NCI-H774 (cell line): ENCODE measurements at regions not wholly inside any gene's neighbourhood (a gene's known extent, or its start where the extent isn't known, plus 50 kb on each side); places are given as distances from the start of the nearest gene placed in this dataset.

Experiments used
- DNase-seq: peaks from one replicate; lab custom pipeline; 2025; lab: John Stamatoyannopoulos, UW

DNA sequence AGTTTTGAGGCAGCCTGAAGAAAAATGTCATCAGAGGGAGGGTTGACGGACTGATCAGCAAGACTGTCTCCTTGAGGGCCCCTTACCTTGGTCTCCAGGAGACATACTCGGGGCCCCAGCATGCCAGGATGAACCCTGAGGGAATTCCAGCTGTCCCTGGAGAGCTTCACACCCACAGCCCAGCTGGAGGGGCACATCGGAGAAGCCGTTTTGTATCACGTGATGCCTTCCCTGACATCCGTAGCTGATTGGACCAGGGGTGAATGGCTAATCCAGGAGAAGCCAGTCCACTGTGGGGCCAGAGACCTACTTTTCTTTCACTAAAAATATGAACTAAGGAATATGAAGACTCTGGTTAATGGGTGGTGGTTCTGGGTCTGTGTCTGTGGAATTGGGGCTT, 86.0 kb upstream of the TP53I11 start:
- DNase-seq = no peak

DNA sequence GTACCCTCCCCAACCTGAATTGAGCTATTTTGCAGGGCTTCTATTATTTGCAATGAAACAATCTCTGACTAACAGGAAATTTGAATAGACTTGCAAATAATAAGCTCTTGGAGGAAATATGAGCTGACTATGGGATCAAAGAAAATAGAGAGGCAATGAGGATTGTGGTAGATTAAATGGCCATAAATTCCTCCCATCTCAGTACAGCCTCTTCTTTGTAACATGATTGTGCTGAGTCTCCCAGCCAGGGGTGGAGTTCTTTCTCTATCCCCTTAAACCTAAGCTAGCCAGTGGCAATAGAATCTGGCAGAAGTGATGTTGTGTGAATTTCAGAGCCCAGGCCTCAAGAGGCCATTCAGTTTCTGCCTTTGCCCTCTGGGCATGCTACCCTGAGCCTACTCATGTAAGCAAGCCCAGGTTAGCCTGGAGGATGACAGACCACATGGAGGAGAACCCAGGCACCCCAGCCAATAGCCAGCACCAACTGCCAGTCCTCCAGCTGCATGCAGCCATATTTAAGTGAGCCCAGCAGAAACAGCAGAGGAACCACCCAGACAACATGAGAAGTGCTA, 86.8 kb upstream of the TP53I11 start:
- no peak for DNase-seq

GRCh38 chr11:45038923-45039322, 88.2 kb upstream of the TP53I11 start:
- DNase-seq = no peak

DNA sequence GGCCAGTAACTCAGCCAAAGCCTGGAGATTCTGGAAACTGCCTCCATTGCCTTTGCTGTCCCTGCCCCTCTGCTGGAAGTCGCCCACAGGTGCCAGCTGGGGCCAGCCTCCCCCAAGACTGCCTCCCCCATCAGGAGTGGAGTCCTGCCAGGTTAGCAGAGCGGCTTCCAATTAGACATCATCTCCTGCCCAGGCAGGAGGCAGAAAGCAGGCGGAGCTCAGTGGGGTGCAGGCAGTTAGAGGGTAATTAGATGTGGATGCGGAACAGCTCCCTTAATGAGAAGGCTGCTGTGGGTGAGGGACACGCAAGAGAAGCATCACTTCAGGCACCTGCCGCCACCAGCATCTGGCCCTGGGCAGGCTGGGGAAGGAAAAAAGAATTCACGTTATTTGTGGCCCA, 90.9 kb upstream of the TP53I11 start:
- peak; percentile 34 for DNase-seq

- no peak for DNase-seq
Observed at GRCh38 chr11:45042560-45042959, 91.9 kb upstream of the TP53I11 start.

DNA sequence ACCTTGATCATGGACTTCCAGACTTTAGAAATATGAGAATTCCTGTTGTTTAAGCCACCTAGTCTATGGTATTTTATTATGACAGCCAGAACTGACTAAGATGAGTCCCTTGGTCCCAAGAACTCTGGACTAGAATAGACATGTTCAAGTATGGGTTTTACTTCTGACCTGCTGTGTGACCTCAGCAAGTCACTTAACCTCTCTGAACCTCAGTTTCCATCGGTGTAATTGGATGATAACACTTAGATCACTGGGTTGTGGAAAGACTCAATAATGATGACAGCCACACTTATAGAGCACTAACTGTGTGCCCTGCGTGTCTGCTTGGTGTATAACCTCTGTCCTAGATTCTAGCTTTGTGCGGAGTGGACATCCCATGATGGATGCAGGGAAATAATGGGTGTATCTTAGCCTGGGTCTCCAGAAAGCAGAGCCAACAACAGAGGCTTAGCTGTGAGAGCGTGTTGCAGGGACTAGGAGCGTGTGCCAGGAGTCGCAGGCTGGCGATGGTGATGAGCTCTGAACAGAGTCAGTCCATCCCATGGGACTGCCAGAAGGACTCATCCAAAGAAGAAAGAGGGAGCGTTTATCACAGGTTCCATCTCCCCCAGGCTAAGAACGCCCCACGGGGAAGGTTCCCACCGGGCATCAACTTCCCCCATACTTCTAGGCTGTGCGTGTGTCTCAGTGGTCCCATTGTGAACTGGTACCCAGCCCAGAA, 93.2 kb upstream of the TP53I11 start:
- no peak for DNase-seq

GRCh38 chr11:45045683-45046471, 95.2 kb upstream of the TP53I11 start:
- DNase-seq = no peak

DNA sequence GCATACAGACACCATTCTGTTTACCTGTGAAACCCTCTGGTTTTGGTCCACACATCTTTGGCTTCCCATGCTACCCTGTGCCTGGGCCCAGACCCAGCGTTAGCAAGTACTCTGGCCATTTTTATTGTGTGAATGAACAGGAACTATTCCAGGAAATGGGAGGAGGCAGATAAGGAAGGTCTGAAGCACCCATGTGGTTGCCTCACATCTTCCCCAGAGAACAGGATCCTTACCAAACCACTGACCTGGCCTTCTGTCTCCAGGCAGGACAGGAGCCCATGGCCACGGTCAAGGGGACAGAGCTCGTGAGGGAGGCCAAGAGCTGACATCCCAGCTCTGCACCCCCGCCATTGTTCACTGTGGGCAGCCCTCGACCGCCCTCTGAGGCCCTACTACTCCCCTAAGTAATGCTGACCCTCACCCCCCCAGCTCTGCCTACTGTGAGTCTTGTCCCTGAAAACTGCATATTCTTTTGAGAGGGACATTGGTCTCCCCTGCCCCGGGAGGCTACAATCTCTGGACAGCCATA, 97.7 kb upstream of the TP53I11 start:
- DNase-seq = no peak

DNA sequence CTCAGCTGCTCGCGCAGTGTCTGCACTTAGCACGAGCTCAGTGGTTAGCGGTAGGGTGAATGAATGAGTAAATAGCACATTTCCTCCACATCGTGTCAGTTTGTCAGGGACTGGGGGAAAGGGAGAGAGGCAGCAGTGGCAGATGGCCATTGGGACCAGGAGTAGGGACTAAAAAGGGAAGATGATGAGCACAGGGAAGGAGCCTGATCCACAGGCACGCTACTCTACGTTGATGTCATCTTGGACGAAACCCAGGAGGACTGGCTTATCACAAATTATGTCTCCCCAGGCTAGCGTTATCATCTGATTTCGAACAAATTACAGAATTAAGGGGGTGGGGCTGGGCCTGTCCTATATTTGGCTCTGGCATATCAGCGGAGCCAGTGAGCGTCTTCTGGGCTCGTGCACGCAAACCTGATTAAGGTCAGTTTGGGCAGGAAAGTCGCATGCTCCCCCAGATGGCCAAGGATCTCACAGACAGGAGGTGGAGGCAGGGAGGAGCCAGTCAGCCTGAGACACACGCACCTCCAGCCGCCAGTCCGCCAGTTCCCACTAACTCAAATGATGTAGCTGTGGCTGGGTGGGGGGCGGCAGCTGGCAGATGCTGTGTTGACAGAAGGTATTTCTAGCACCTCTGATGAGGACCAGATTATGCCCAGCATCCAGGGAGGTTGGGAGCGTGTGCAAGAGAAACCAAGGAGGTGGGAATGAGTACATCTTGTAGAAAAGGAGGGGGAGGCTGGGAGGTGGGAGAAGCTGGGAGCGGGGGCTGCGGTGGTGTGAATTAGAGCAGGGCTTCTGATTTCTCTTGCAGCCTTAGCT, 97.4 kb upstream of the PRDM11 start:
- DNase-seq = peak; percentile 3

GRCh38 chr11:45050111-45050510, 96.3 kb upstream of the PRDM11 start:
- no peak for DNase-seq

DNA sequence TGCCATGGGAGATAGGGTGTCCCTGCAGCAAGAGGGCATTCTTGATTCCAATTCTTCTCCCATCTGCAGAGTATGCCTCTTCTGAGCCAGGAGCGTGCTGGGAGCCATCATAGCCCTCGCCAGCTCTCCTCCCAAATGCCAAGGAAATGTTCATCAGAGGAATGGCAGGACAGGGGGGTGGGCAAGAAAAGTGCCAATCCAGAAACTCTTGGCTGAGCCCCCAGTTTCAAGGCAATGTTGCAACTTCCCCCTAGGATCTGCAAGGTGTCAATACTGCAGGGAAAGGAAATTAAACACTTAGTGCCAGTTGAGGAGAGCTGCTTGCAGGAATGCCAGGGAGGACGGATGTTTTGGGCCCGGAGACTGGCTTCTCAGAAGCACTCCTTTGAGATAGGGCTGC, 94.8 kb upstream of the PRDM11 start:
- DNase-seq = no peak

DNA sequence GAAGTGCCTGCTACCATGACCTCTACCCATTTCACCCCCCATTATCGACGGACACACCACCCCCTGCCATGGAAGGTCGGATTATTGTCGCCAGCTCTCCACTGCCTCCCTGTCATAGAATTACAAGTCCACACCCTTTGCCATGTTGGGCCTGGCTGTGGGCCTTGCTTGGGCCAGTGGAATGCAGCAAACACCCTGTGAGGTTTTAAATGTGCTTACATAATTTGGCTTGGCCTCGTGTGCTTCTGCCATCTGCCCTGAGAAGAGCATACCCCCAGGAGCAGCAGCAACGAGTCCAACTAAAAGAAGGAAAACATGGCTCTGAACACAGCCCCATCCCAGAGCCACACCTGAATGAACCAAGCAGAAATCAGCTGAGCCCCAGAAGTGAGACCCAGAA, 94.1 kb upstream of the PRDM11 start:
- no peak for DNase-seq

DNA sequence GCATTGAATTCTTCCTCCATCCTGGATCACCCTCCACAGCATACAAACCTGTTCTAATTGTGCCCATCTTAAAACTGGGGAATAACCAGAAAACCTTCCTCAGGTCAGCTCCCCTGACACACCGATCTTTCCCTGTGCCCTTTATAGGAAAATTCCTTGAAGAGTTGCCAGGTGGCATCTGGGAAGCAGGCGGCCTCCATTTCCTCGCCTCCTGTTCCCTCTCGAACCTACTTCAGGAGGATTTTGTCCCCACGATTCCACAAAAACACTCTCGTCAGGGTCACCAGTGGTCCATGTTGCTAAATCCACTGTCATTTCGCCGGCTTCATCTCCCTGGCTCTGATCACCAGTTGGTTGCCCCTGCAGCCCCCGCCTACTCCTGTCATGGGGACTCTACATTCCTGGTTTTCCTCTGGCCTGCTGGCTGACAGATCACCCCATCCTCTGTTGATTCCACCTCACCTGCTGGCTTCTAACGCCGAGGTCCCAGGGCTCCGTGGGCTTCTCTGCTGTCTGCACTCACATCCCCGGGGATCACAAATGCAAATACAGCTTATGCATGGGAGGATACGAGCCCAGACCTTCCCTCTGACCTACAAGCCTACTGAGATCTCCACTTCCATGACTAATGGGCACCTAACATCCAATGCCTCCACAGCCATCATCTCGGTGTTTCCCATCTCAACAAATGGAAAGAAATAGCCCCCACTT, 92.5 kb upstream of the PRDM11 start:
- DNase-seq = no peak

DNA sequence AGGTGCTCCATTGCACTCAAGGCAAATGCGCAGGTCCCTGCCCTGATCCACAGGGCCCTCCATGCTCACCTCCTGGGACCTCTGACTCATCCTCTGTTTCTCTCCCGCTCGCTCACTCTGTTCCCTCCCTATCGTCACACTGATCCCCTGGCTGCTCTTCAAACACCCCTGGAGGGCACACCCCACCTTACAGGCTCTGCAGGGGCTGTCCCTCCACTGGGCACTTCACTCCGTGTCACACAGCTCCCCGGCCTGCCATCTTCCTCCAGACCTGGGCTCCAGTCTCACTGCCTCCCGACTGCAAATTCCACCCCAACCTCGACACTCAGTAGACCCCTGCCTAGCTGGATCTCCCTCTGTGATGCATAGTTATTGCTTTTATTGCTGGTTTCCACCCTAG, 91.5 kb upstream of the PRDM11 start:
- no peak for DNase-seq

- DNase-seq = no peak
Observed at GRCh38 chr11:45056529-45056928, 89.9 kb upstream of the PRDM11 start.

DNA sequence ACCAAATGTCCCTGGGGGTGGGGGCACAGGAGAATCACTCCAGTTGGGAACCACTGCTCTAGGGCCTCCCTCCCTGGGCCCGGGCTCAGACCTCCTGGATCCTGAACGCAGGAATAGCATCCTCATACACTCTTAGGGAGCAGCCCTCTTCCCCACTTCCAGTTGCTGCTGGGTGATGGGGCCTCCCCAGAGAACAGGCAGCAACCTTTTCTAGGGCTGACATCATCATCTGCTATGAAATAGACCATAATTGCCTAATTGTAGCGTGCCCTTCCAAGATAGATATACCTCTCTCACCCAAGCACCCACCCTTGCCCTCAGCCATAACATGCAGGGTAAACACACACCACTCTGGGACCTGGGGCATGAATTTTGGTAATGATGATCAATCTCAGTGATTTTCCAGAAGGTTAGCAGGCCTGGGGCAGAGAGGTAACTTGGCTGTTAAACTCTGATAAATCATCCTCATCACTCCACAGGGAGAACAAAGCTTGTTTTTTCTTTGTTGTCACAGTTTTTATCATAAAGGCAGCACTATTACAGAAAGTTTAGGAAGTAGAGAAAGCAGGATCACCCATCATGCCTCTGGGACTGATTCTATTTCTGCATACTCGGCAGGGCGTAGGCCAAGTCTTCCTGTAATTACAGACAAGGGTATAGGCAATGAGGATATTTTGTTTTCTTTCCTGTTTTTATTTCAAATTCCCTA, 88.3 kb upstream of the PRDM11 start:
- DNase-seq = no peak

- DNase-seq = no peak
Observed at GRCh38 chr11:45058647-45058950, 87.8 kb upstream of the PRDM11 start.

- no peak for DNase-seq
Observed at GRCh38 chr11:45060707-45061106, 85.7 kb upstream of the PRDM11 start.

- DNase-seq = no peak
Observed at GRCh38 chr11:45061641-45062040, 84.8 kb upstream of the PRDM11 start.

GRCh38 chr11:45062115-45062514, 84.3 kb upstream of the PRDM11 start:
- DNase-seq = no peak
